SK-N-SH treated with all-trans-retinoic acid at 6 μM for 48 hours (cell line): ENCODE measurements at regions not wholly inside any gene's neighbourhood (a gene's known extent, or its start where the extent isn't known, plus 50 kb on each side); places are given as distances from the start of the nearest gene placed in this dataset.

ENCODE experiments used
- PPARA ChIP-seq: fragments of 250-450 bp; sonication (Bioruptor Pico); IDR thresholded peaks from 2 replicates; pipeline ENCODE4 v1.5.0; 2020; ENCODE audit warnings: mild to moderate bottlenecking, borderline replicate concordance
- ZNF70 ChIP-seq: fragments of 450-650 bp; formaldehyde crosslinking; IDR thresholded peaks from 2 replicates; pipeline ENCODE4 v1.5.0; 2020; ENCODE audit warnings: mild to moderate bottlenecking, moderate library complexity

GRCh38 chr5:87735923-87736322, 323.2 kb upstream of the CCNH start:
- TF ChIP-seq PPARA (CRISPR knock-in tag): no peak
- TF ChIP-seq ZNF70: no peak
